Panc1 (cell line): ENCODE measurements at regions not wholly inside any gene's neighbourhood (a gene's known extent, or its start where the extent isn't known, plus 50 kb on each side); places are given as distances from the start of the nearest gene placed in this dataset.

ENCODE experiments used
- ATAC-seq: fragments of 200-7000 bp; cut with Tn5 transposase; 2 replicates; pipeline ENCODE4 v1.9.1; 2020; ENCODE audit warnings: mild to moderate bottlenecking, moderate library complexity
- BruUV-seq: library from RNA; stranded (reverse); fragments of 400-500 nt; replicated peaks from 2 replicates; lab custom pipeline; 2021; lab: Mats Ljungman, UMichigan
- CTCF ChIA-PET: fragments of 300-600 bp; sonication (Branson Sonifier 250); formaldehyde crosslinking; loops from one replicate; lab custom pipeline; 2022; ENCODE audit warnings: antibody characterized with exemption; lab: Charles Lee
- POLR2A ChIA-PET: fragments of 300-600 bp; sonication (Branson Sonifier 250); formaldehyde crosslinking; loops from one replicate; lab custom pipeline; 2022; ENCODE audit warnings: antibody characterized with exemption; lab: Charles Lee
- DNase-seq: peaks from one replicate; pipeline ENCODE4 v3.0.0-alpha.2; 2010; ENCODE audit warnings: low read depth, low spot score
- H3K27ac ChIP-seq: 2 replicates; pipeline ENCODE4 v1.5.1; 2011; ENCODE audit warnings: mild to moderate bottlenecking, low read length, inconsistent platforms
- H3K27me3 ChIP-seq: fragments of 200-500 bp; sonication (Bioruptor generic); 2 replicates; pipeline ENCODE4 v1.6.0; 2014; ENCODE audit warnings: low read length, inconsistent platforms; ENCODE audit not compliant: control insufficient read depth, insufficient read depth
- H3K36me3 ChIP-seq: fragments of 200-500 bp; sonication (Bioruptor generic); 2 replicates; pipeline ENCODE4 v1.5.1; 2014; ENCODE audit warnings: inconsistent platforms, mild to moderate bottlenecking, low read length, moderate library complexity; ENCODE audit not compliant: control insufficient read depth, insufficient read depth
- H3K4me1 ChIP-seq: 2 replicates; pipeline ENCODE4 v1.5.1; 2011; ENCODE audit warnings: inconsistent platforms, mild to moderate bottlenecking, low read length, moderate library complexity; ENCODE audit not compliant: control insufficient read depth, insufficient read depth
- H3K4me3 ChIP-seq, 2 experiments: 2 replicates each; pipeline ENCODE4 v1.5.1; 2011 to 2012; ENCODE audit warnings: low read depth in 2 of 2, low read length in 2 of 2, mild to moderate bottlenecking in 2 of 2, inconsistent platforms in 1 of 2, moderate library complexity in 1 of 2
- H3K9me3 ChIP-seq: fragments of 200-500 bp; sonication (Bioruptor generic); 2 replicates; pipeline ENCODE4 v1.5.1; 2014; ENCODE audit warnings: low read depth, mild to moderate bottlenecking, inconsistent platforms, low read length, moderate library complexity; ENCODE audit not compliant: control insufficient read depth, insufficient read depth
- CTCF ChIP-seq: fragments of 450-650 bp; IDR thresholded peaks from 2 replicates; pipeline ENCODE4 v1.5.1; 2017; ENCODE audit warnings: mild to moderate bottlenecking
- POLR2AphosphoS5 ChIP-seq: IDR thresholded peaks from 2 replicates; pipeline ENCODE4 v1.6.1; 2012; ENCODE audit warnings: mild to moderate bottlenecking, low read depth, low read length, moderate library complexity
- REST ChIP-seq, 2 experiments: IDR thresholded peaks; 2 replicates each; pipeline ENCODE4 v1.6.1; 2011 to 2012; ENCODE audit warnings: low read depth in 2 of 2, control low read depth in 1 of 2, low read length in 1 of 2, mild to moderate bottlenecking in 1 of 2, moderate library complexity in 1 of 2; ENCODE audit not compliant: insufficient read depth in 1 of 2
- SIN3A ChIP-seq: IDR thresholded peaks from 2 replicates; pipeline ENCODE4 v1.6.1; 2012; ENCODE audit warnings: low read depth, mild to moderate bottlenecking, low read length, moderate library complexity, borderline replicate concordance; ENCODE audit not compliant: insufficient read depth
- TCF7L2 ChIP-seq: IDR thresholded peaks from 2 replicates; pipeline ENCODE4 v1.6.1; 2011; ENCODE audit warnings: mild to moderate bottlenecking, low read depth, low read length, inconsistent platforms
- in situ Hi-C: cut with HindIII; loops from 2 replicates; pipeline ENCODE4 v1.10.0; 2016; ENCODE audit warnings: low sequenced_read_pairs, low pct_unique_long_range_greater_than_20kb
- intact Hi-C: fragments of 100-400 bp; cut with micrococcal nuclease; formaldehyde crosslinking; loops from one replicate; pipeline ENCODE4 v1.10.0; 2022; ENCODE audit not compliant: unreplicated experiment

GRCh38 chr5:4215143-4215542, 619.5 kb downstream of the IRX1 start:
- Histone ChIP-seq H3K9me3 (no peaks in the 10 kb centered on the region), H3K4me3 (no peak overlapping the region), H3K27me3 (no peaks in the 10 kb centered on the region), H3K27ac (no peak overlapping the region), H3K4me1 (no peaks in the 10 kb centered on the region), H3K36me3 (no peaks in the 10 kb centered on the region)
- CTCF ChIA-PET, result no interaction called here
- ATAC-seq, result no peak
- TF ChIP-seq REST (IDR thresholded peaks at IDR 0.05; ENCODE audit: insufficient read depth in 1 of 2, low read depth in 2 of 2, low read length in 1 of 2) (no peak), TCF7L2 (no peak), SIN3A (no peak), CTCF (no peak), POLR2AphosphoS5 (no peak)
- BruUV-seq, result no TSS peak
- intact Hi-C loops, result no loop called here
- DNase-seq, result no peak
- in situ Hi-C loops, result no loop called here
- POLR2A ChIA-PET, result no interaction called here

- no peak overlapping the region for H3K27ac ChIP-seq
- no peaks in the 10 kb centered on the region for H3K4me1 ChIP-seq
- BruUV-seq, result no TSS peak
- no peak overlapping the region for H3K4me3 ChIP-seq
- DNase-seq, result no peak
- intact Hi-C loops, result no loop called here
- no peaks in the 10 kb centered on the region for H3K9me3 ChIP-seq
- CTCF ChIA-PET, result no interaction called here
- in situ Hi-C loops, result no loop called here
- no peak for TF ChIP-seq REST (IDR thresholded peaks at IDR 0.05; ENCODE audit: insufficient read depth in 1 of 2, low read depth in 2 of 2, low read length in 1 of 2)
- no peak for TF ChIP-seq TCF7L2
- TF ChIP-seq CTCF, result no peak
- TF ChIP-seq POLR2AphosphoS5, result no peak
- no peak for TF ChIP-seq SIN3A
- no peaks in the 10 kb centered on the region for H3K27me3 ChIP-seq
- H3K36me3 ChIP-seq, result no peaks in the 10 kb centered on the region
- no peak for ATAC-seq
- POLR2A ChIA-PET, result no interaction called here
Observed at GRCh38 chr5:4216142-4216541, 620.5 kb downstream of the IRX1 start.
